Tibial nerve (tissue), 4 donors: ENCODE measurements at regions not wholly inside any gene's neighbourhood (a gene's known extent, or its start where the extent isn't known, plus 50 kb on each side); places are given as distances from the start of the nearest gene placed in this dataset.

Experiments used
- DNase-seq, 2 donors: peaks; one replicate each; pipeline ENCODE4 v3.0.0-alpha.2; 2019; ENCODE audit warnings: low spot score in 2 of 2
- H3K27ac ChIP-seq, 4 donors: fragments of 200-600 bp; sonication (generic) in 3 of 4; one replicate each; pipeline ENCODE4 v1.5.1; 2017 to 2019; ENCODE audit warnings: mild to moderate bottlenecking in 1 of 4
- H3K27me3 ChIP-seq, 2 donors: fragments of 200-600 bp; sonication (generic) in 1 of 2; one replicate each; pipeline versions ENCODE4 v1.5.1 to v1.6.0; 2017 to 2019
- H3K36me3 ChIP-seq, 3 donors: fragments of 200-600 bp; sonication (generic); one replicate each; pipeline ENCODE4 v1.5.1; 2018 to 2019
- H3K4me1 ChIP-seq, 4 donors: fragments of 200-600 bp; sonication (generic) in 3 of 4; one replicate each; pipeline ENCODE4 v1.5.1; 2017 to 2019
- H3K4me3 ChIP-seq, 4 donors: fragments of 200-600 bp; sonication (generic) in 3 of 4; one replicate each; pipeline ENCODE4 v1.5.1; 2017 to 2019; ENCODE audit warnings: mild to moderate bottlenecking in 1 of 4, moderate library complexity in 1 of 4
- H3K9me3 ChIP-seq, 4 donors: fragments of 200-600 bp; sonication (generic) in 3 of 4; one replicate each; pipeline ENCODE4 v1.5.1; 2017 to 2019
- EP300 ChIP-seq, 2 donors: sonication (generic); formaldehyde crosslinking; IDR thresholded peaks; one replicate each; pipeline ENCODE4 v1.6.1; 2017; ENCODE audit warnings: antibody characterized with exemption in 2 of 2, mild to moderate bottlenecking in 1 of 2
- POLR2A ChIP-seq, 2 donors: fragments of 450-650 bp; IDR thresholded peaks; one replicate each; pipeline ENCODE4 v1.6.1; 2017; ENCODE audit warnings: antibody characterized with exemption in 2 of 2, mild to moderate bottlenecking in 2 of 2, moderate library complexity in 2 of 2
- WGBS, 2 donors: methylation state at CpG; one replicate each; pipeline ENCODE4 v1.1.5; 2018; 5-methylcytosine and 5-hydroxymethylcytosine counted together
- TF ChIP-seq, protein P1 (sequence below), 5 experiments: fragments of 200-600 bp in 3 of 5; fragments of 450-650 bp in 2 of 5; sonication (generic) in 3 of 5; IDR thresholded peaks; one replicate each; pipeline ENCODE4 v1.5.1; 2016 to 2019; ENCODE audit warnings: antibody characterized with exemption in 5 of 5, mild to moderate bottlenecking in 3 of 5, moderate library complexity in 2 of 5

DNA sequence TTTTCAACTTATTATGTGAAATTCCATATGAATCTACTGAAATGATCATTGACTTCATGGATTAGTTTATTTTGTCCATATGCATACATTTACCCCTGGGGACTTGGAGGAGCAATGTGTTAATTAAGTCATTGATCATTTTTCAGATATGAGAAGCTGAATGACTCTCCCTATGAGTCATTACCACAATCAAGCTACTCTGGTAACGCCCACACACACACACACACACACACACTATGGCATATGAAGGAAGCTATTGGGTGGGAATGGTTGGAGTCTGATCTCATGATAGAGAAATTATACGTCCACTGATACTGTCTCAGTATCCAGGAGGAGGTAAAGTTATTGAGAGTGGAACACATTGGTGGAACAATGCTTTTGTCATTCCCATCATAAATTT lies 528.9 kb downstream of the AGTPBP1 start:
- Histone ChIP-seq H3K9me3 (no peaks in the 10 kb centered on the region), H3K4me3 (no peak overlapping the region), H3K4me1 (peaks cover 0 to 19% (median 1%) of the 10 kb centered on the region in 4 donors), H3K27ac (no peak overlapping the region), H3K27me3 (no peaks in the 10 kb centered on the region), H3K36me3 (no peaks in the 10 kb centered on the region)
- no peak for TF ChIP-seq EP300 (IDR thresholded peaks at IDR 0.05)
- 36 to 41% methylated on average over 2 of the region's 2 CpGs for WGBS, 2 donors
- no peak for DNase-seq

DNA sequence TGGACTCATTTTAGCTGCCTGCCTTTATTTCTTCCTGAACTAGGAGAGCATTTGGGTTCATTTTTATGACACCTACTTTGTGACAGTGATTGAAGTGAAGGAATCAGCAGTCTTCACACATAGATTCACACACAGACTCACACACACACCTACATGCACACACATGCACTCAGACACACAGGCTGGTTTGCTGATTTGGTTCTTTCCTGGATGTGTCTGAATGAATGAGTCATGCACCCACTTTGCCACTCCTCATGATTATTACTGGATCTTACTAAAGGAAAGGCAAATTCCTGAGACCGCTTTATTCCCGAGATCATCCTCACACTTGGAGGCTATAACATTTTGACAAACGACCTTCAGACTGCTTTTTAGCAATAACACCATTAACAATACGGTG lies 529.5 kb downstream of the AGTPBP1 start:
- WGBS, 2 donors, result 29 to 34% methylated on average over 4 of the region's 4 CpGs
- no peak overlapping the region for H3K4me3 ChIP-seq
- H3K27ac ChIP-seq, result no peak overlapping the region
- no peak for DNase-seq
- no peaks in the 10 kb centered on the region for H3K9me3 ChIP-seq
- H3K4me1 ChIP-seq, result peaks cover 0 to 19% (median 1%) of the 10 kb centered on the region in 4 donors
- TF ChIP-seq POLR2A (IDR thresholded peaks at IDR 0.05) (no peak), EP300 (IDR thresholded peaks at IDR 0.05) (no peak)
- TF ChIP-seq, protein P1, sequence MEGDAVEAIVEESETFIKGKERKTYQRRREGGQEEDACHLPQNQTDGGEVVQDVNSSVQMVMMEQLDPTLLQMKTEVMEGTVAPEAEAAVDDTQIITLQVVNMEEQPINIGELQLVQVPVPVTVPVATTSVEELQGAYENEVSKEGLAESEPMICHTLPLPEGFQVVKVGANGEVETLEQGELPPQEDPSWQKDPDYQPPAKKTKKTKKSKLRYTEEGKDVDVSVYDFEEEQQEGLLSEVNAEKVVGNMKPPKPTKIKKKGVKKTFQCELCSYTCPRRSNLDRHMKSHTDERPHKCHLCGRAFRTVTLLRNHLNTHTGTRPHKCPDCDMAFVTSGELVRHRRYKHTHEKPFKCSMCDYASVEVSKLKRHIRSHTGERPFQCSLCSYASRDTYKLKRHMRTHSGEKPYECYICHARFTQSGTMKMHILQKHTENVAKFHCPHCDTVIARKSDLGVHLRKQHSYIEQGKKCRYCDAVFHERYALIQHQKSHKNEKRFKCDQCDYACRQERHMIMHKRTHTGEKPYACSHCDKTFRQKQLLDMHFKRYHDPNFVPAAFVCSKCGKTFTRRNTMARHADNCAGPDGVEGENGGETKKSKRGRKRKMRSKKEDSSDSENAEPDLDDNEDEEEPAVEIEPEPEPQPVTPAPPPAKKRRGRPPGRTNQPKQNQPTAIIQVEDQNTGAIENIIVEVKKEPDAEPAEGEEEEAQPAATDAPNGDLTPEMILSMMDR (IDR thresholded peaks at IDR 0.05), result no peak
- H3K36me3 ChIP-seq, result no peaks in the 10 kb centered on the region
- H3K27me3 ChIP-seq, result no peaks in the 10 kb centered on the region

DNA sequence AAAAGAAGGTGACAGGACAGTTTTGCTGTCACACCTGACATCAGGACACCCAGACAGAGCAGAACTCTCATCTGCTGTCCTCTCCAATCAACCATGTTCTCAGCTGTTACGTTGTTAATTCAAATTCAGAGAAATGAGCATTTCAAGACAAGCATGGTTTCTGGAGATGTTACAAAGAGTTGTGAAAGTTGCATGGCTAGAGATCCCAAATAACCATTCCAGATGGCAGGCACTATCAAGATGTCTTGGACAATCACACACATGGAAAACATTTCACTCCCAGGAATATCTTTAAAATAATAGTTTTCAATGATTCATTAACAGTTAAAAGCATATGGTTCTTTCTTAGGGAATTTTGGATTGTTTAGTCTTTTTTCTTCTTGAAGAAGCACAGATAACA lies 533.1 kb downstream of the AGTPBP1 start:
- TF ChIP-seq POLR2A (IDR thresholded peaks at IDR 0.05) (no peak), EP300 (IDR thresholded peaks at IDR 0.05) (no peak)
- TF ChIP-seq, protein P1 (IDR thresholded peaks at IDR 0.05), result no peak
- H3K36me3 ChIP-seq, result no peaks in the 10 kb centered on the region
- no peaks in the 10 kb centered on the region for H3K9me3 ChIP-seq

DNA sequence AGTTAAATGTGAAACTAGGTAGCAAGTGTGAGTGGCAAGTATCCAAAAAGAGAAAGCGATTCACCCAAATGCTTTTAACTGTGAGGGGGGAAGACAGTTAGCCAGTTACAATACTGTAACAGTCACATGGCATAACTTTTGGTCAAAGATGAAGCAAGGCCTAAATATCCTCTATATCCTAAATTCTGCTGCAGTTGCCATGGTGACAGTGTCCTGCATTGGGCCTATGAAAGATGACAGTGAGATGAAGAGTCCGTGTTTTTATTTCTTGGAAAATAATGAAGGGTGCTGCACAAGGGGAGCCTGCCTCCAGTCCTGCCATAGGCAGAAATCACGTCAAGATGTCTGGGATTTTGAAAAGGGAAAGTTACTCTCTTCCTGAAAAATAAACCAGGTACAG lies 534.6 kb downstream of the NTRK2 start:
- WGBS, 2 donors, result 90 to 91% methylated on average over 3 of the region's 3 CpGs
- Histone ChIP-seq H3K4me1 (peaks cover 0 to 10% (median 0%) of the 10 kb centered on the region in 4 donors), H3K9me3 (no peaks in the 10 kb centered on the region), H3K4me3 (no peak overlapping the region), H3K36me3 (no peaks in the 10 kb centered on the region), H3K27ac (no peak overlapping the region), H3K27me3 (no peaks in the 10 kb centered on the region)
- no peak for DNase-seq
- TF ChIP-seq EP300 (IDR thresholded peaks at IDR 0.05), result no peak
- TF ChIP-seq POLR2A (IDR thresholded peaks at IDR 0.05), result no peak
- TF ChIP-seq, protein P1 (IDR thresholded peaks at IDR 0.05), result no peak

More for the DNA sequence above, 533.1 kb downstream of the AGTPBP1 start:
- peaks cover 0 to 14% (median 1%) of the 10 kb centered on the region in 4 donors for H3K4me1 ChIP-seq
- no peak overlapping the region for H3K4me3 ChIP-seq
- no peak overlapping the region for H3K27ac ChIP-seq
- DNase-seq, result no peak
- H3K27me3 ChIP-seq, result no peaks in the 10 kb centered on the region
- WGBS, 2 donors, result 68 to 91% methylated on average over 1 of the region's 1 CpG

DNA sequence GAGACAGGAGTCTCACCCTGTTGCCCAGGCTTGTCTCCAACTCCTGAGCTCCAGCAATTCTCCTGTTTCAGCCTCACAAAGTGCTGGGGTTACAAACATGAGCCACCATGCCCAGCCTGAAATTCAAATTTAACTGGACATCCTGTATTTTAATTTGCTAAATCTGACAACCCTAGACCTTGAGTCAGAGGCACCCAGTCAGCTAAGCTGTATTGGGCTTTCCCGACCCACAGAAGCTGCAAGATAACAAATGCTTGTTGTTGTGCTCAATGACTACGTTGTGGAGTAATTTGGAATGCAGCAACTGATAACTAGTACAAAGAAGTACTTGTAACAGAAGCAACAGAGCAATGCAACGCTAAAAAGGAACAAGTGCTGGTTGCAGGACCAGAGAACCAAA lies 533.1 kb downstream of the NTRK2 start:
- H3K27me3 ChIP-seq, result no peaks in the 10 kb centered on the region
- no peaks in the 10 kb centered on the region for H3K36me3 ChIP-seq
- no peaks in the 10 kb centered on the region for H3K9me3 ChIP-seq
- no peak for DNase-seq
- H3K4me1 ChIP-seq, result peaks cover 0 to 10% (median 0%) of the 10 kb centered on the region in 4 donors
- H3K4me3 ChIP-seq, result no peak overlapping the region
- 49 to 73% methylated on average over 3 of the region's 3 CpGs for WGBS, 2 donors
- H3K27ac ChIP-seq, result peak overlapping the region in 1 of 4 donors; percentile 8
- no peak for TF ChIP-seq EP300 (IDR thresholded peaks at IDR 0.05)
- TF ChIP-seq POLR2A (IDR thresholded peaks at IDR 0.05), result no peak
- TF ChIP-seq, protein P1 (IDR thresholded peaks at IDR 0.05), result no peak
